ENCODE measurements at regions not wholly inside any gene's neighbourhood (a gene's known extent, or its start where the extent isn't known, plus 50 kb on each side); places are given as distances from the start of the nearest gene placed in this dataset.

DNA sequence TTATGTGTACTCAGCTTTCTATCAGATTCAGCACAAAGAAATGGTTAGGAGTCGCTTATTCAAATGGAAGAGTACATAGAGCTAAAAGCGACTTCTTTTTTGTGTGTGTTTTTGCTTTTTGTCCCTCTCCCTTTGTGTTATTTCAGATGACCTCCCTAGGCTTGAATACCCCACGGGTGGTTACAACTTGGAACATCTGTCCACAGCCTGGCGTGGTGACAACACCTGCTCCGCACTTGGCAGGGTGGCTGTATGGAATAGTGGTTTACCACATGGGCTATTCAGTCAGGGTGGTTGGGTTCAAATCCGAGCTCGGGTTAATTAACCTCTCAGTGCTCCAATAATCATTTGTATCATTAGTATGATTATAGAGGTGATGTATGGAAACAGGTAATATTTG is 151.6 kb upstream of the FREM2 start:
- H3K4me3 ChIP-seq (ENCODE audit: low read length), result no peak overlapping the region
- no peak for DNase-seq (ENCODE audit: low read depth)
- TF ChIP-seq, protein P1, sequence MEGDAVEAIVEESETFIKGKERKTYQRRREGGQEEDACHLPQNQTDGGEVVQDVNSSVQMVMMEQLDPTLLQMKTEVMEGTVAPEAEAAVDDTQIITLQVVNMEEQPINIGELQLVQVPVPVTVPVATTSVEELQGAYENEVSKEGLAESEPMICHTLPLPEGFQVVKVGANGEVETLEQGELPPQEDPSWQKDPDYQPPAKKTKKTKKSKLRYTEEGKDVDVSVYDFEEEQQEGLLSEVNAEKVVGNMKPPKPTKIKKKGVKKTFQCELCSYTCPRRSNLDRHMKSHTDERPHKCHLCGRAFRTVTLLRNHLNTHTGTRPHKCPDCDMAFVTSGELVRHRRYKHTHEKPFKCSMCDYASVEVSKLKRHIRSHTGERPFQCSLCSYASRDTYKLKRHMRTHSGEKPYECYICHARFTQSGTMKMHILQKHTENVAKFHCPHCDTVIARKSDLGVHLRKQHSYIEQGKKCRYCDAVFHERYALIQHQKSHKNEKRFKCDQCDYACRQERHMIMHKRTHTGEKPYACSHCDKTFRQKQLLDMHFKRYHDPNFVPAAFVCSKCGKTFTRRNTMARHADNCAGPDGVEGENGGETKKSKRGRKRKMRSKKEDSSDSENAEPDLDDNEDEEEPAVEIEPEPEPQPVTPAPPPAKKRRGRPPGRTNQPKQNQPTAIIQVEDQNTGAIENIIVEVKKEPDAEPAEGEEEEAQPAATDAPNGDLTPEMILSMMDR (IDR thresholded peaks at IDR 0.05; ENCODE audit: insufficient read depth, low read depth, low read length, missing control alignments), result no peak

DNA sequence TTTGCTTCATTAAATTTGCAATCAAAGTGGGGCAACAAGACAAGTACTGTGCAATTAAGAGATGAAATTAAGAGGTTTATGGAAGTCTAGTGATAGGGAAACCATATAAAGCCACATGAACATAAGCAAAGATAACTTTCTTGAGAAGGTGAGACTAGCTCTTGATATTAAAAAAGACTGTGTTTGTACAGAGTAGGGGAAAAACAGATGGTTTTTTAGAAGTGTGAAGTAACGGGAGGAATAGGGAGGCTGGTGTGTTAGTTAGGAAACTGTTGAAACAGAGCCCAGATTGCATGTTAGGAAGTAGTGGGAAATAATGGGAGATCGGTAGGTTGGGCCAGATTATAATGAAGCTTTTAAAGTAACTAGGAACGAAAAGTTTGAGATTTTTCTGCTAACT is 149.8 kb upstream of the FREM2 start:
- no peak for DNase-seq (ENCODE audit: low read depth)
- TF ChIP-seq, protein P1 (IDR thresholded peaks at IDR 0.05; ENCODE audit: insufficient read depth, low read depth, low read length, missing control alignments), result no peak
- H3K4me3 ChIP-seq (ENCODE audit: low read length), result no peak overlapping the region

DNA sequence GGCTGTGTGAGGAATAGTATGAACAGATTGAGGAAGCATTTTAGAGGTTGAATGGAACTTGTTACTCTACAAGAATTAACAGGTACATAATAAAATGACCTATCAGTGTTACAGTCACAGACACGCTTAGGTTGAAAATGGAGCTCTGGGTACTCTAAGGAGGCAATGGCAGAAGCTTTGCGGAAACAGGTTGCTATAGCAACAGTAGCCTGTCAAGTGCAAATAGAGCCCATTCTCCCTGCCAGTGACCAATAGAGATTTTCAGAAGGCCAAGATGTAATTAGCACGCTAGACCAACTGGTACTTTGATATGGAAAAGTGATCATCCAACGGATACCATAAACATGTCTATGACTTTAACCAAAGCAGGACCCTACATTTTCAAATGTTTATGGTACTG is 148.5 kb upstream of the FREM2 start:
- DNase-seq (ENCODE audit: low read depth), result no peak
- no peak overlapping the region for H3K4me3 ChIP-seq (ENCODE audit: low read length)
- TF ChIP-seq, protein P1 (IDR thresholded peaks at IDR 0.05; ENCODE audit: insufficient read depth, low read depth, low read length, missing control alignments), result no peak

DNA sequence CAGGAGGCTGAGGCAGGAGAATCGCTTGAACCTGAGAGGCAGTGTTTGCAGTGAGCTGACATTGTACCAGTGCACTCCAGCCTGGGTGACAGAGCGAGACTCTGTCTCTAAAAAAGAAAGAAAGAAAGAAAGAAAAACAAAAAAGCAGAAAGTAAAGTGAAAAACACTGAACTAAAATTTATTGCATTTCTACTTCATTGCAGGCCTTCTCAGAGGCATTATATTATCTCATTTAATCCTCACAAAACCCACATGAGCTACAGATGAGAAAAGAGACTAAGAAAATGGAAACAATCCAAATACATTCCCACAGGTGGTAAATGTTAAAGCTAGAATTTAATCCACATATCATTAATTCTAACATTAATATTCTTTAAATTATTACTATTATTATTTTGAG is 147.2 kb upstream of the FREM2 start:
- TF ChIP-seq, protein P1 (IDR thresholded peaks at IDR 0.05; ENCODE audit: insufficient read depth, low read depth, low read length, missing control alignments), result no peak
- DNase-seq (ENCODE audit: low read depth), result no peak

DNA sequence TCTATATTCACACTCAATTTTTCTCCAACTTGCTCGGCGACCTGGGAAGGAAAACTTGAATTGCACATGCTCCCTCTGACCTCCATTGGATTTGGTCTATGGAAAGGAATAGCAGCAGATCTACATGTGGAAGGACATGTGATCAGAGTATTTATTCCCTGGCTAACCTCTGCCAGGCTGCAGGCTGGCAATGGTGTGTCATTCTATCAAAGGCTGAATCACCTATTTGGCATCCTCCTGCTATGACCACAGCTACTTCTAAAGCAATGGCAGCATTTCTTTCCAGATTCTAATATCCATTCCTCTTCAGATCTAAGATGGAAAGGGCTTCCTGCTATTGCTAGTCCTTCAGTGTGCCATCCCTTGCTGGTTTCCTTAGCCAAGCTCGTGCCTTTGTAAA is 144.3 kb upstream of the FREM2 start:
- peak; percentile 72 for DNase-seq (ENCODE audit: low read depth)
- H3K4me3 ChIP-seq (ENCODE audit: low read length), result no peak overlapping the region
- TF ChIP-seq, protein P1 (IDR thresholded peaks at IDR 0.05; ENCODE audit: insufficient read depth, low read depth, low read length, missing control alignments), result no peak

More for the DNA sequence above, 147.2 kb upstream of the FREM2 start:
- no peak overlapping the region for H3K4me3 ChIP-seq (ENCODE audit: low read length)

DNA sequence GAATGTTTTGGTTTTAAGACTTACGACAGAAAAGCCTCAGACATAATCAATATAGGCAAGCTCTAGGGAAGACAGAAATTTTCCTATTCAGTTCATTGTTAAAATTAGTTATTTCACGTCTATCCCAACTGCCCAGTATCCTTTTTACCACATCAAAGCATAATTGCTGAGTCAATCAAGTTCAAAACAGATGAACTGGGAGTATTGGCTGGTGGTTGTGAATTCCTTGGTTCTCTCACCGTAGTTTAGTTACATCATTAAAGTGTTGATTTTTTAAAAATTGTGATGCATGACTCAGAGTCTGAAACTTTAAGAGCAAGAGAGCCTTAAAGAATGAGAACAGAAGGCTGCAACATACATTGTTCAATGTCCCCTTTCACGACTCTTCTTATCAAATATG is 143.3 kb upstream of the FREM2 start:
- TF ChIP-seq, protein P1 (IDR thresholded peaks at IDR 0.05; ENCODE audit: insufficient read depth, low read depth, low read length, missing control alignments), result no peak
- H3K4me3 ChIP-seq (ENCODE audit: low read length), result no peak overlapping the region
- peak; percentile 7 for DNase-seq (ENCODE audit: low read depth)

DNA sequence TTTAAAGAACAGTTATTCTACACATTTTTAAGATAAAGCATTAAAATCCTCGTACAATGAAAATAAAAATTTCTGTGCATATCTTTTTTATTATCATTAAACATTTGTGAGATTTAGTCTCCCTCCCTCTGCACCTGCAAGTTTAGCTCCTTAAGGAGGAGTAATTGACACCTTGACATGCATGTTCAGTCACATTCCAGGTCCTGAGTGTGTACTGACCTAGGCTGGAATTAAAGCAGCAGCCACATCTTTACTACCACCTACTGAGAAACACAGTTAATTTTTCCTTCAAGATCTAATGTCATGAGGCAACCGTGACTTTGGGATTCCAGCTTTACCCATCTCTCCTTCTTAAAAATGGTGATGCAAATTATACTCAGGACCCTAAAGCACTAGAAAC is 123.1 kb upstream of the FREM2 start:
- TF ChIP-seq, protein P1 (IDR thresholded peaks at IDR 0.05; ENCODE audit: insufficient read depth, low read depth, low read length, missing control alignments), result no peak
- DNase-seq (ENCODE audit: low read depth), result peak; percentile 4
- H3K4me3 ChIP-seq (ENCODE audit: low read length), result no peak overlapping the region
